ENCODE measurements at regions not wholly inside any gene's neighbourhood (a gene's known extent, or its start where the extent isn't known, plus 50 kb on each side); places are given as distances from the start of the nearest gene placed in this dataset.

GRCh38 chr3:64915778-64916177 lies 228.0 kb upstream of the ADAMTS9 start:
- TF ChIP-seq, protein P1, sequence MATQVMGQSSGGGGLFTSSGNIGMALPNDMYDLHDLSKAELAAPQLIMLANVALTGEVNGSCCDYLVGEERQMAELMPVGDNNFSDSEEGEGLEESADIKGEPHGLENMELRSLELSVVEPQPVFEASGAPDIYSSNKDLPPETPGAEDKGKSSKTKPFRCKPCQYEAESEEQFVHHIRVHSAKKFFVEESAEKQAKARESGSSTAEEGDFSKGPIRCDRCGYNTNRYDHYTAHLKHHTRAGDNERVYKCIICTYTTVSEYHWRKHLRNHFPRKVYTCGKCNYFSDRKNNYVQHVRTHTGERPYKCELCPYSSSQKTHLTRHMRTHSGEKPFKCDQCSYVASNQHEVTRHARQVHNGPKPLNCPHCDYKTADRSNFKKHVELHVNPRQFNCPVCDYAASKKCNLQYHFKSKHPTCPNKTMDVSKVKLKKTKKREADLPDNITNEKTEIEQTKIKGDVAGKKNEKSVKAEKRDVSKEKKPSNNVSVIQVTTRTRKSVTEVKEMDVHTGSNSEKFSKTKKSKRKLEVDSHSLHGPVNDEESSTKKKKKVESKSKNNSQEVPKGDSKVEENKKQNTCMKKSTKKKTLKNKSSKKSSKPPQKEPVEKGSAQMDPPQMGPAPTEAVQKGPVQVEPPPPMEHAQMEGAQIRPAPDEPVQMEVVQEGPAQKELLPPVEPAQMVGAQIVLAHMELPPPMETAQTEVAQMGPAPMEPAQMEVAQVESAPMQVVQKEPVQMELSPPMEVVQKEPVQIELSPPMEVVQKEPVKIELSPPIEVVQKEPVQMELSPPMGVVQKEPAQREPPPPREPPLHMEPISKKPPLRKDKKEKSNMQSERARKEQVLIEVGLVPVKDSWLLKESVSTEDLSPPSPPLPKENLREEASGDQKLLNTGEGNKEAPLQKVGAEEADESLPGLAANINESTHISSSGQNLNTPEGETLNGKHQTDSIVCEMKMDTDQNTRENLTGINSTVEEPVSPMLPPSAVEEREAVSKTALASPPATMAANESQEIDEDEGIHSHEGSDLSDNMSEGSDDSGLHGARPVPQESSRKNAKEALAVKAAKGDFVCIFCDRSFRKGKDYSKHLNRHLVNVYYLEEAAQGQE (tag by site-specific recombination; IDR thresholded peaks at IDR 0.05), result no peak
- TF ChIP-seq ZNF629 (tag by site-specific recombination; IDR thresholded peaks at IDR 0.05), result no peak

All from HEK293 (cell line).